ENCODE measurements at regions not wholly inside any gene's neighbourhood (a gene's known extent, or its start where the extent isn't known, plus 50 kb on each side); places are given as distances from the start of the nearest gene placed in this dataset.

DNA sequence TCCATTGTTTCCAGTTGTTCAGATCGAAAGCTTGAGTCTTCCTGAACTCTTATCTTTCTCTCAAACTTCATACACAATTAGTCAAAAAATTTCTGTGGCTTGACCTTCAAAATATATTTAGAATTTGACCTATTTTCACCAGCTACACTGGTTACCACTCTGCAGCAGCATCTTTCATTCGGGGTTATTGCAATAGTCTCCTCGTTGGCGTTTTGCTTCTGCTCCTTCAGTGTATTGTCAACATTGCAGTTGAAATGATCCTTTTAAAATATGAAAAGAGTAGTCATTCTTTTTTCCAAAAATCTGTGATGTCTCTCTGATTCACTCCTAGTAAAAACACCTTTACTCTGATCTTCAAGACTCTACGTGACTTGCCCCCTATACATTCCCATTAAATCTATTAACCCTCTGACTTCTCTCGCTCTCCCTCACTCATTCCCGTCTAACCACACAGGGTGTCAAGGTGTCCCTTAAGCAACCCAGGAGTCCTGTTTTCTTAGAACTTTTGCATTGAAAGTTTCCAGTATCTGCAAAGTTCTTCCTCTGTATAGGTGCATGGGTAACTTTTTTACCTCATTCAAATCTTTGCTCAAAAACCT lies 480.2 kb upstream of the B3GALT2 start:
- no peak for DNase-seq (ENCODE audit: low spot score)

DNA sequence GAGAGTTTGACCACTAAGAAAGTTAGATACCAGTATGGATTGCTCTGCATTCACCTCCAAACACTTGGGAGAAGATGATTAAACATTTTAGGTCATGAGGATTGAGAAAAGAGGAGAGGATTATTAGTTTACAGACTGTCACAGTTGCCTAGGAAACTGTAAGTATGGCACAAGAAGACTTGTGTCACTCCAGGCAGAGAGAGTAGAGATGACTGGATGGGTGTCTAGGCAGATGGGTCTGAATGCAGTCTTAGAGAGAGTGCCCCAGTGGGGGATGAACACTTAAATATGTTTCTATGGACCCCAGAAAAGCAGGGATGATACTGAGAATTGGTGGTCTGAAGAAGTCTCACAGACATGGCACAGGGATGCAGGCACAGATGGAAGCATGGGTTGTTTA lies 477.6 kb upstream of the B3GALT2 start:
- no peak for DNase-seq (ENCODE audit: low spot score)

DNA sequence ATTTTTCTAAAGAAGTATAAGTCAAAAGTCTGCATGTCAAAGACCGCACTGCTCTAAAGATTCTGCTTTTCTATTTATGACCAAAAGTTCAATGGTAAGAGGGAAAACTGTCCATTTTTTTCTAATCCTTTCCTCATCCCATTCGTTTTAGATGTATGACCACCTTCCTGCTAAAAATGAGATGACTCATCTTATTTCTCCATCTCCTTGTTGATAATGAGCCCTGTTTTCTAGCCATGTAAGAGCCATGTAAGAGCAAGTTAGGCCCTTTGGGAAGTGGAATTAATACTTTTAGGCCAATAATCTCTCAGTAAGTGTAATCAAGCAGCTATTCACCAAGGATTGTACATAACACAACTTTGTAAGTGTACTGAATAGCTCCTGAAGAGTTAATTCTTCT lies 475.6 kb upstream of the B3GALT2 start:
- no peak for DNase-seq (ENCODE audit: low spot score)

DNA sequence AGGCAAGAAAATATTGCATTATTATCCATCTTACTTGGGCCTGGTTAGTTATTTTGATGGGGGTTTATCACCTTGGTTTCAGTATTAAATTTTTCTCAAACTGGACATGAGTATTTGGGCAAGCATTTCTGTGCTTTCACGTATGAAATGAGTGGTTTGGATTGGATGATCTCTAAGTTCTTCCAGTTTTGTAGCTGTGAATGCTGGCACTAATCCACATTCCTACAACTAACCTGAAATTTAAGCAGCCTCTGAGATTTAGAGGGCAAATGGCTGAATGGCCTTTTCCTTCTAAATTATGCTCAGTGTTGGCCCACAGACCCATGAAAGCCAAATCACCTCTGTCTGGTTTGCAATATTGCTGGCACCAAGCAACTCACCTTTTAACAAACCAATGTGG lies 475.0 kb upstream of the B3GALT2 start:
- no peak for DNase-seq (ENCODE audit: low spot score)

DNA sequence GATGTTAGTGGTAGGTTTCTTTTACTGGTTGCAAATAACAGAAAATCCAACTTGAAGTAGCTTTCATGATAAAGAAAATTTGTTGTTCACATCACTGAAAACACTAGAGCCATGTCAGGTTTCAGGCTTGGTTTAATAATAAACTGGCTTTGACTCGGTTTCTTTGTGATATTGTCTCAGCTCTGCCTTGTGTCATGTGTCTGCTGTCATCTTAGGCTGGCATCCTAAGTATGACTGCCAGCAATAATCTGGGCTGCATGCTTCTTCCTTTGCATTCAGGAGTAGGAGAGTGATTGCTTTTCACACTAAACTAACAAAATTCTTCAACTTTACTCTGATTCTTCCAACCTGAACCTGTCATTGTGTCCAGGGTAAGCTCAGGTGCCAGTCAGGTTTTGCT lies 474.0 kb upstream of the B3GALT2 start:
- DNase-seq (ENCODE audit: low spot score), result no peak

DNA sequence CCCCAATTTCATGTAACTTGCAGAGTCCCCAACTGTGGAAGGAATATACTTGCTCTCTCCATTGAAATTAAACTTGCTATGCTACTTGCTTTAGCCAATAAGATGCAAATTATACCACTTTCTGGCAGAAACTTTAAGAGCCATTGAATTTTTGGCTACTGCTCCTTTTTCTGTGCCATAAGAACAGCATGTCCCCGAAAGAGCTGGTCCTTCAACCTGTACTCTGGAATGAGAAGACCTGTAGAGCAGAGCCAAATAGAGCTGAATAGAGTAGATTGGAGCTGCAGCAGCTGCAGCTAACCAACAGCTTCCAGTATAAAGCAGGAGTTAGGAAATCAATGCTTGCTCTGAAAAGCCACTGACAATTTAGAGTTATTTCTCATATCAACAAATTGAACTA lies 472.3 kb upstream of the B3GALT2 start:
- no peak for DNase-seq (ENCODE audit: low spot score)

DNA sequence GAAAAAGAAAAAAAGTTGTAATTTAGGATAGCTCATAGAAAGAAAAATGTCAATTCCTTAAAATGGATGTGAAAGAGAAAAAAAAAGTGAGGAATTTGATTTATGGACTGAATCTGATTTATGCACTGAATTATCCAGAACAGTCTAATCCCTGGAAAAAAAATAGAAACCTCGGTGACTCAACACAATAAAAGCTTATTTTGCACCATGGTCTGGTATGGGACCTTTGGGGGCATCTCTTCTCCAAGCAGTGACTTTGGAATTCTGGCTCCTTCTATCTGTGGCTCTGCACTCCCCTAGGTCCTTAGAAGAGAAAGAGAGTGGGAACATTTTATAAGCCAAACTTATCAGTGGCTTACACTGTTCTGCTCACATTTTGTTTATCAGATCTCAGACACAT lies 471.7 kb upstream of the B3GALT2 start:
- peak; percentile 3 for DNase-seq (ENCODE audit: low spot score)

DNA sequence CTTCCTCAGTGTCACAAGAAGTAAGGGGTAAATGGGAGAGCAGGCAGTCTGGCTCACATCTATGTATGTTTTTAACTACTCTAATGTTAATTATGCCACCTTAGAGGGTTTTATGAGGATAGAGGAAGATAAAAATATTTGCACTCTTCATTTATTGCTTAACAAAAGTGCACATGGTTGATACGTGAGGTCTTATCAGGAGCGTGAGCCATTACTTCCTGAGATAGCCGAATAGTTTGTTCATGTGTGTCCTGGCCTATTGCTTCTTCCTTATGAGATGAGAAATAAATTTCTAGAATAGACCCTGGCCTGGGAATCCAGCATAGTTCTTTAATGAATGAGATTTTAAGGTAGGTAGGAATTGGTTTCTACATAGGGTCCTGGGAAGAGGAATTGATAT lies 471.1 kb upstream of the B3GALT2 start:
- no peak for DNase-seq (ENCODE audit: low spot score)

DNA sequence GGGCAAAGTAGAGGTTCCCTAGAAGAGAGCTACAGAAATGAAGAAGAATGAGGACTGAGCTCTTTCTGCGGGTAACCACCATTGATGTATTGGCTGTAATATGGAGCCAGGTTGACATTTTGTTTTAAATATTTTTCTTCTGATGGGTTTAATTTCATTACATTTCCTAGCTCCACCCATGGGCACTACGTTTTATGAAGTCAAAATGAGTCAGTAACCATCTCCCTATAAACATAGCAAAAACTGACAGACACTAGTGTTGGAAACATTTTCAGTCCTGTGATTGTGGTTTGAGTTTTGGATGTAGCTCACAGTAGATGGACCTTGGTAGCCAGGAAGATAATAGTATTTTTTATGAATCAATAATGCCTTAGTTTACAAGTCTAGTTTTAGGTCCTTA lies 470.4 kb upstream of the B3GALT2 start:
- no peak for DNase-seq (ENCODE audit: low spot score)

DNA sequence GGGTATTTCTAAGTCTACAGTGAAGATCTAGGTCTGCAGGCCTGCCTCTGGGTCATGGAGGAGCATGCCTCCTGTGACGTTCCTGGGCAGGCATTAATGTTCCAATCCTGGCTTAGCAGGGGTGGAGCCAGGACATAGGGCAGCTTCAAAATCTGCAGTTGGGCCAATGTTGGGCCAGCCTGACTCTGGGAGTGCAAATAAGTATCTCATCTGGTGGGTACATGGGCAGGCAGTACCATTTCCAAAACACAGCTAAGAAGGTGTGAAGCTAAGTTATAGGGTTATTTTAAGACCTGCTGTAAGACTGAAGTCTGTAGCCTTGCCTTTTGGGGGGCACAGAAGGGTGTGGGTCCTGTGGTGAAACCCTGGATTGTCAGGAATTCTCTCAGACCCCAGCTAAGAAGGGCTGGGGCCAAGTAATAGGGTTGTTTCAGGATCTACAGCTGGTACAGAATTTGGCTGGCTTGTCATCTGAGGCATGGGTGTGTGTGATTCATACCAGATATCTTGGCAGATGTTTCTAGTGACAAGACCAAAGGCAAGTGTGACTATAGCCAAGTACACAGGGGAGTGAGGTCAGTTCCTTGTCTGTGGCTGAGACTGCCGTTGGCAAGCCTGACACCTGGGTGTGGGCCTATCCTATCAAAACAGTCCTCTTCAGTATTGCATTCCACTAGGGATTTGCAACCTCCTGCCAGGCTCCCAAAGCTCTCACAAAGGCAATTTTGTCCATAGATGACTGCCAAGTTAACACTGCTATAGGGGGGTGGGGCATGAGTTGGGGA lies 468.7 kb upstream of the B3GALT2 start:
- DNase-seq (ENCODE audit: low spot score), result peak; percentile 2

DNA sequence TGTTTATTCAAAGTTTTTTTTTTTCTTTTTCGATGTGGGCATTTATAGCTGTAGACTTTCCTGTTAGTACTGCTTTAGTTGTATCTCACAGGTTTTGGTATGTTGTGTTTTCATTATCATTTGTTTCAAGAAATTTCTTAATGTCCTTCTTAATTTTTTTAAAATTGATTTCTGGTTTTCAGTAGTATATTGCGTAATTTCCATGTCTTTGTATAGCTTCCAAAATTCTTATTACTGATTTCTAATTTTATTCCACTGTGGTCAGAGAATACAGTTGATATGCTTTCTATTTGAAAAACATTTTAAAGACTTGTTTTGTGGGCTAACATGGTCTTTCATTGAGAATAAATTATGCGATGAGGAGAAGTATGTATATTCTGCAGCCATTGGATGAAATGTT lies 463.2 kb upstream of the B3GALT2 start:
- DNase-seq (ENCODE audit: low spot score), result no peak

DNA sequence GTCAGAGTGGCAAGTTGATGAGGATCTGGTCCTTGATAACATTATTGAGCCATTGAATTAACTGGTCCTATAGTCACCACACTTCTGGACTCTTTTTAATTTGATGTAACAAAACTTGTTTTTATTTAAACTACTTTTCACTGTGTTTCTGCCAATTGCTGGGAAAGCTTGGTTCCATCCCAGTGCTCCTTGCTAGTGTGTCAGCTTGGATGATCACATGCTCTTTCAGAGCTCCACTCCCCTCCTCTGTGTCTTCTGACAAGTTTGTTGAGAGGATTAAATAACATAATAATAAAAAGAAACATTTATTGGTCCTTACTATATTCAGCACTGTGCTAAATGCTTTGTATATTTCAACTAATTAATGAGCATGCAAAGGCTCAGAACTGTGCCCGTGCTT lies 448.5 kb upstream of the B3GALT2 start:
- DNase-seq (ENCODE audit: low spot score), result no peak

DNA sequence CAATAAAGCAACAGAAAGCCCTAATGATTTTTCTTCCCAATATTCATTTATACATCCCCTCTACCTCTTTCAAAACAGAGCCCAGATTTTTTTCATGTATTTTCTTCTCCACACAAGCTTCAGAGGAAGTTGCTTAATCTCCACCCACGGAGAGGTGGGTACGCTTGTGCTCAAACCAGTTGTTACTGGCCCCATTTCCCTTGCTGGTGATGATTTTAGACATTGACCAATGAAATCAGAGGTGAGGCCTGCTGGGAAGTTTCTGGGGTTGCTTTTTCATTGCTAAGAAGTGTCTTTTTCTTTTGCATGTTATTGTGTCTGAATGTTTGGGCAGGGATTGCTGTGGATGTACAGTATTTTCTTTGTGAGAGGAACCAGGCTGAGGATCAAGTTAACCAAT lies 448.1 kb upstream of the B3GALT2 start:
- no peak for DNase-seq (ENCODE audit: low spot score)

DNA sequence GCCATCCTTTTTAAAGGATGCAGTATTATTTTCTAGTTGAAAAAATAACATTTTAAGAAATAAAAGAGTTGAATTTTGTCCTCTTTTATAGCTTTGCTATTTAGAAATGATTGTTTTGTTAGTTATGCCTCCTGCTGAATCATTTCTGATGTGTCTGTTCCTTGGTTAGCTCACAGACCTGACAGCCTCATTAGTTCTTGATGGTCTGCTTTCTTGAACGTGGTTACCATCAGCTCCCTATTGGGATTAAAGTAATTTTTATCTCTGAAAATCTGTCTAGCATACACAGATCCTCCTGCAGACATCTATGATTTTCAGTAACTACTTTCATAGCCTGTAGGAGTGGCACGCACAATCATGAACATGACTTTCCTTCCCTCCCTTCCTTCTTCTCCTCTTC lies 447.6 kb upstream of the B3GALT2 start:
- DNase-seq (ENCODE audit: low spot score), result no peak

DNA sequence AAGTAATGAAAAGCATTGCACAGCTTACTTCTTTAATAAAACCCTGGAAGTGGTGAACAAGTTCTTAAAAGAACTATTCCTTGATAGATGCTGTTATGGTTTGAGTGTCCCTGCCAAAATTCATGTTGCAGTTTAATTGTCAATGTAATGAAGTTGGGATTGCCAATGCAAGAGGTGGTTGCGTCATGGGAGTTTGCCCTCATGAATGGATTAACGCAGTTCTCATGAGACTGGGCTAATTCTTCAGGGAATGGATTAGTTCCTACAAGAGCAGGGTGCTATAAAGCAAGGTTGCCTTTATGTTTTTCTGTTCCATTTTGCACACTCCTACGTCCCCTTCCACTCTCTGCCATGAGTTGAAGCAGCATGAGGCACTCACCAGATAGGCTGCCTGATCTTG lies 446.7 kb upstream of the B3GALT2 start:
- DNase-seq (ENCODE audit: low spot score), result no peak

DNA sequence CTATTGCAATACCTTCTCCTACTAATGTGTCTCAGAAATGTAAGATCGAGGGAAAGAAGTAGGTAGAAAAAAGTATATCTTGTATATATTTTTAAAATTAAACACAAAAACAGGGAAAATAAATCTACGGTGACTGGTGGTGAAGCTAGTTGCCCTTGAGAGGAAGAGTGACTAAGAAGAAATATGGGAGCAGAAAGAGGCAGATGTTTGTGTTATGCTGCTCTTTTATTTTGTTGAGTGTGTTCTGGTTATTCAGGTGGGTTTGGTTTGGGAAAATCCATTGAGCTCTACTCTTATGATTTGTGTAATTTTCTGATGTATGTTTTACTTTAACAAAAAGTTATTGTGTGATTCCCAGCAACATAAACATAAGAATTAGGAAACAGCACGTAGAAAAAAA lies 444.9 kb upstream of the B3GALT2 start:
- DNase-seq (ENCODE audit: low spot score), result no peak

DNA sequence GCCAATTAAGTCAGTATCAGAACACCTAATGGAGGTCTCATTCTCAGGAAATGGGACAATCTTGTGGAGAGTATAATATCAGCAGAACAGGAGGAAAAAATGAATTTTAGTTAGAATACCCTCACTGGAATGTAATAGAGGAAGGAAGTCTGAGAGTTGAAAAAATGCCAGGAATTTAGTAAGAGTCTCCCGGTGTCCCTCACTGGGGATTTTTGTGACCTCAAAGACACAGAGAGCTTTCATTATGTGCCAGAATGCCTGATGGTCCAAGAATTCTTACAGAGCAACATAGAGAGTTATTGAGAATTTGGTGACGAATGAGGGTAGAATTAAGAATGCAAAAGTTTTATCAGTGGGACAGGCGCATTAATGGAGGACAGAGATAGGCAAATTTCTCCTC lies 443.5 kb upstream of the B3GALT2 start:
- DNase-seq (ENCODE audit: low spot score), result no peak

DNA sequence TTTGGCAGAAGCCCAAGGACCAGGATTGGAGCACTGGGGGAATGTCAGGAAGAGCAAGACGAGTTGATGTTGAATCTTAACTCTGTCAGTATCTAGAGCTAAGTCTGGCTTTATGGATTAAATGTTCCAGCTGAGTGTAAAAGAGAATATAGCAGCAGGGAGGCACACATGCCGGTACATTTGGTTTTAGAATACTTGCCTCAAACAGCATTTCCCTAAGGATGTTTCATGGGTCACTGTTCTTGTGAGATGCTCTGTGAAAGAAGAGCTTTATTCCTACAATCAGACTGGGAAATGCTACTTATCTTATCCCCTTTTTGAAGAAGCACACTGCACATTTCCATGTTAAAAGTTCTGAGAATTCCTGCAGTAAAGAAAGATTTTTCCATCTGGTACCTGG lies 440.3 kb upstream of the B3GALT2 start:
- DNase-seq (ENCODE audit: low spot score), result no peak

DNA sequence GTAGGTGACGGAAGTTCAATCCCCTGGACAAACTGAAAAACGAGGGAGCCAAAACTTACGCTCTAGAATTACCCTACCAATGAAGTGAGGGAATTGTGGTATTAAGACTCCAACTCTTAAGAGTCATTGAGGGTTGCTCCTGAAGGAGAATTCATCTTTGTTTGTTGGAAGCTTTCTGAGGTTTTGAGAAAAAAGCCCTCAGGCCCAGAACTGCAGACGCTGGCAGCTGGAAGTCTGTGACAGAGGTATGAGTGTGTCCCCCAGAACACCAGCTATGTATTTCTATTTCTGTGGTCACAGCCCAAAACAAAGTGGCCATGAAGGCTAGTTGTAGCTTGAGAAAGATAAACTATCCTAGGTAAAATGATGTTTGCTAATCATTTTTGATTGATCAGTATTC lies 438.8 kb upstream of the B3GALT2 start:
- DNase-seq (ENCODE audit: low spot score), result no peak

DNA sequence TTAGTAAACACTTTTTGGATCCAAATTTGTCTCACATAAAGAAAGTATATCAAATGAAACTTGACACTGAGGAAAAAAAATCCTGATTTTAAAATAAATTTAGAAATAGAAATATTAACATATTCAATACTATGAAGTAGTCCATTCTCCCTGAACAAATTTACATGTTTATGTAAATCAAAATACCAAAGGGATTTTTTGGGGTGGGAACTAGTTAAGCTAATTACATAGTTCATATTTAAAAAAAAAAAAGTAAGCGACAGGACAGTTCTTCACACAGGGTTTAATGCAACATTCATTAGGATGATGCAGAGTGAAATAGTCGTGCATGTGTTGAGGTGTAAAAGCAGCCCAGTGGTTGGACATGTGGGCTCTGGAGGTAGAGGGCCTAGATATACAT lies 433.5 kb upstream of the B3GALT2 start:
- no peak for DNase-seq (ENCODE audit: low spot score)

DNA sequence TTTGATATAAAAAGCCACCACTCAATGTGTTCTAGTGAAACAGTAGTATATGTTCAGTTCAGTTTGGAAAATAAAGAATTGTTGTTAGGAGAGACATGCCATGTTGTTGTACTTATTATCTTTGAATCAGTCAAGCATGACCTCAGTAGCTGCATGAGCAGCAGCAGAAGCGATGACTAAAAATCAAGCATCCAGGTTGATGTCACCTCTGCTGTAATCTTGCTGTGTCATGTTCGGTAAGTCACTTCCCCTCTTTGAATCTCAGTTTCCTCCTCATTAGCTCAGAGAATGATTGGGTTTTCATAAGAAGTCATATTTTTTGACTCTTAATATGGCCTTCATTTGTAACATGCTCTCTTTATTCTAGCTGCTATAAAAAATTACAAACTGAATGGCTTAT lies 428.4 kb upstream of the B3GALT2 start:
- DNase-seq (ENCODE audit: low spot score), result no peak

DNA sequence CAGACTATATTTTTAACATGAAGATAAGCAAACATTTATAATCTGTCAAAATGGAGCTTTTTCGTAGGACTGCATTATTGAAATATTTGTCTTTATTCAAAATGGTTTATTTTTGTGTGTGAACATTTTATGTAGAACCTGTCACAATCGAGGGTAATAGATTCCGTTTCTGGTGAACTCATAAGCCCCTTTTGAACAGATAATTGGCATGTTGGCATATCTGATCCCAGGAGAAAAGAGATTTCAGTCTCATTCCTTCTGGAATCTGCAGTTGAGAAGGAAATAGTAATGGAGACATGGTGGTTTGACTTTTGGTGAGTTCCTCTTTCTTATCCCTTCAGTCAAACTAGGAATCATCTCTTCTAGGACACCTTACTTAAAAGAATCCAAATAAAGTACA lies 427.9 kb upstream of the B3GALT2 start:
- no peak for DNase-seq (ENCODE audit: low spot score)

DNA sequence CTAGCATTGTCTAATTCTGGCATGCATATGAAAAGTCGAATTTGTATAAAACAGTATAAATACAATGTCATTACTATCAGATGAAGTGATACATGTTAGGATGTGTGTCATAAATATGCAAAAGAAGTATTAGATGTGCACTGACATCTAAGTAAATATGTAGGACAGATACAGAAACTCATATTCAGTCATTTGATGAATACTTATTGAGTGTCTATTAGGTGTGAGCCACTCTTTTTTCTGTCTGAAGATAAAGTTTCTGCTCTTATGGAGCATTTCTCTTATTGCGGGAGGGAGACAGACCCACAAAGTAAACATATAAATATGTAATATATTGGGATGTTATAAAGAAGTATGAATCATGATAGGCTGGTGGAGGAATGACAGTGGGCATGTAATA lies 426.6 kb upstream of the B3GALT2 start:
- DNase-seq (ENCODE audit: low spot score), result no peak

DNA sequence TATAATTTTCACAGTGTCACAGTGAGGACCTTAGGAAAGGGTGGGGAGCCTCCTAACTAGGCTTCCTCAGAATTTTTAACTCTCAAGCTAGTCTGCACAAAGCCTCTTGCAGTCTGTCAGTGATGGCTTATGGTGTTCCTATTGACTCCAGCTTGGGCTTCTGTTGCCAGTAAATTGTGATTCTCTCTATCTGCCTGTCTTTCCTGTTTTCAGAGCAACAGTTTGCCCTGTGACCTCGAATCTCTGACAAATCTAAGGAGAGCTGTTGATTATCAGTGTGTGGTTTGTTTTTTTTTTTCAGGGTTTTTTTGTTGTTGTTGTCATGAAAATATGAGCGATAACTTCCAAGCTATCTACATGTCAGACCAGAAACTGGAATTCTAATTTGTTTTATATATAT lies 423.2 kb upstream of the B3GALT2 start:
- no peak for DNase-seq (ENCODE audit: low spot score)
